ENCODE measurements at regions not wholly inside any gene's neighbourhood (a gene's known extent, or its start where the extent isn't known, plus 50 kb on each side); places are given as distances from the start of the nearest gene placed in this dataset.

- POLR2A ChIA-PET: no interaction called here
- CTCF ChIA-PET: interaction anchor here (1.1 to 1.5 kb wide), 3 partner anchors 15 to 34 kb away, joined by 3 read pairs; no protein-coding TSS in a partner anchor
- Histone ChIP-seq H3K27me3 (ENCODE audit: control insufficient read depth, insufficient read depth, low read length) (no peaks in the 10 kb centered on the region), H3K36me3 (ENCODE audit: control insufficient read depth, insufficient read depth, low read length) (no peaks in the 10 kb centered on the region), H3K4me3 (ENCODE audit: low read depth, low read length) (no peak overlapping the region)
- no peak for DNase-seq (ENCODE audit: low read depth)
- no peak for TF ChIP-seq CTCF (IDR thresholded peaks at IDR 0.05; ENCODE audit: insufficient read depth, low read depth, low read length)
Observed at GRCh38 chr2:136253288-136254004, 135.5 kb upstream of the CXCR4 start.

DNA sequence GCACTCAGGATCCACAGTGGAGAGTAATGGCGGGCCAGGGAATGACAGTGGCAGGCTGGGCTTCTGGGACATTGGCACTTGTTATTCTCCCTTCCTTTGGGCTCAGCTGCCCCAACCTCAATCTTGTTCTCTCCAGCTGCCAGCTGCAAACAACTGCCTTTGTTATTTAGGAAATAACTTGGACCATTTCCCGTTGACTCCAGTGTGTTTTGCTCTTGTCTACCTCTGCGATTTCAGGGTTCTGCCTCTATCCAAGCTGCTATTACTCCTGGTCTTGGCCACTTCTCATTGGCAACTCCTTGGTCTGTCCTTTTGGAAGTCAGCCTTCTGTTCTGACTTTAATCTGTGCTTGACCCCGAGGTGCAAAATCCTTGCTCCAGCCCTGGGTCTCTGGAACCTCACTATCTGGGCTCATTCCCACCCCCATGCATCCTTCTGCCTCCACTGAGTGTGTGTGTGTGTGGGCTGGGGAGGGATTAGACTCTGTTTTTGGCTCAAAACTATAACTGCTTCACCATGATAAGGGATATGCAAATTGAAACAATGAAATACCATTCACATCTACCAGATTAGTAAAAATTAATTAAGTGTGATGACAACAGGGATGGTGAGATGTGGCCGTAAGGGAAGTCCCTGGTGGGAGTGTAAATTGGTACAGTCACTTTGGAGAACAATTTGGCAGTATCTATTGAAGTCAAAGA, 134.1 kb upstream of the CXCR4 start:
- no peaks in the 10 kb centered on the region for H3K27me3 ChIP-seq (ENCODE audit: control insufficient read depth, insufficient read depth, low read length)
- TF ChIP-seq CTCF (IDR thresholded peaks at IDR 0.05; ENCODE audit: insufficient read depth, low read depth, low read length): no peak
- no peak overlapping the region for H3K4me3 ChIP-seq (ENCODE audit: low read depth, low read length)
- no peak for DNase-seq (ENCODE audit: low read depth)
- H3K36me3 ChIP-seq (ENCODE audit: control insufficient read depth, insufficient read depth, low read length): no peaks in the 10 kb centered on the region
- POLR2A ChIA-PET: no interaction called here
- CTCF ChIA-PET: no interaction called here

- Histone ChIP-seq H3K27me3 (ENCODE audit: control insufficient read depth, insufficient read depth, low read length) (no peaks in the 10 kb centered on the region), H3K4me3 (ENCODE audit: low read depth, low read length) (no peak overlapping the region), H3K36me3 (ENCODE audit: control insufficient read depth, insufficient read depth, low read length) (no peaks in the 10 kb centered on the region)
- CTCF ChIA-PET: no interaction called here
- no peak for DNase-seq (ENCODE audit: low read depth)
- POLR2A ChIA-PET: no interaction called here
- no peak for TF ChIP-seq CTCF (IDR thresholded peaks at IDR 0.05; ENCODE audit: insufficient read depth, low read depth, low read length)
Observed at GRCh38 chr2:136251197-136251884, 133.4 kb upstream of the CXCR4 start.

GRCh38 chr2:136250131-136250530, 132.2 kb upstream of the CXCR4 start:
- H3K27me3 ChIP-seq (ENCODE audit: control insufficient read depth, insufficient read depth, low read length): no peaks in the 10 kb centered on the region
- POLR2A ChIA-PET: no interaction called here
- no peaks in the 10 kb centered on the region for H3K36me3 ChIP-seq (ENCODE audit: control insufficient read depth, insufficient read depth, low read length)
- CTCF ChIA-PET: interaction anchor here (0.7 kb wide), 1 partner anchor 337 kb away, joined by 5 read pairs; no protein-coding TSS in a partner anchor
- DNase-seq (ENCODE audit: low read depth): no peak
- H3K4me3 ChIP-seq (ENCODE audit: low read depth, low read length): no peak overlapping the region
- TF ChIP-seq CTCF (IDR thresholded peaks at IDR 0.05; ENCODE audit: insufficient read depth, low read depth, low read length): no peak

GRCh38 chr2:136248907-136249306, 131.0 kb upstream of the CXCR4 start:
- no peaks in the 10 kb centered on the region for H3K27me3 ChIP-seq (ENCODE audit: control insufficient read depth, insufficient read depth, low read length)
- no peaks in the 10 kb centered on the region for H3K36me3 ChIP-seq (ENCODE audit: control insufficient read depth, insufficient read depth, low read length)
- POLR2A ChIA-PET: no interaction called here
- no peak overlapping the region for H3K4me3 ChIP-seq (ENCODE audit: low read depth, low read length)
- CTCF ChIA-PET: no interaction called here
- DNase-seq (ENCODE audit: low read depth): no peak
- no peak for TF ChIP-seq CTCF (IDR thresholded peaks at IDR 0.05; ENCODE audit: insufficient read depth, low read depth, low read length)
